ENCODE measurements at regions not wholly inside any gene's neighbourhood (a gene's known extent, or its start where the extent isn't known, plus 50 kb on each side); places are given as distances from the start of the nearest gene placed in this dataset.

DNA sequence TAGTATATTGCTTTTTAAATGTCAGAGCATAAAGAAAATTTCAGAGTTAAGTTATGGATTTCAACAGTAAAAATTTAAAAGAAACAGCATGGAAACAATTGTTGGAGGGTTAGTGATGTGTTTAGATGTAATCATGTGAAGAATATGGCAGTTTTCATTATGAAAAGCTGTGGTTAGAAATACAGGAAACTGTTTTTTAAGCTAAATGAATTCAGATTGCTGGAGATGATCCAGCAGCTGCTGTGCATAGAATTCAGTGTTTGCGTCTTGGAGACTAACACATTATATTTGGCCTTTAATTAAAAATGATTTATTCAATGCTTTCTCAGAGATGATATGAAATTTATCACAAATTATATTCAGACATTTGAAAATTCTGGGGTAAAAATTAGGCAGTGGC, 273.6 kb upstream of the LRRC7 start:
- TF ChIP-seq, protein P1, sequence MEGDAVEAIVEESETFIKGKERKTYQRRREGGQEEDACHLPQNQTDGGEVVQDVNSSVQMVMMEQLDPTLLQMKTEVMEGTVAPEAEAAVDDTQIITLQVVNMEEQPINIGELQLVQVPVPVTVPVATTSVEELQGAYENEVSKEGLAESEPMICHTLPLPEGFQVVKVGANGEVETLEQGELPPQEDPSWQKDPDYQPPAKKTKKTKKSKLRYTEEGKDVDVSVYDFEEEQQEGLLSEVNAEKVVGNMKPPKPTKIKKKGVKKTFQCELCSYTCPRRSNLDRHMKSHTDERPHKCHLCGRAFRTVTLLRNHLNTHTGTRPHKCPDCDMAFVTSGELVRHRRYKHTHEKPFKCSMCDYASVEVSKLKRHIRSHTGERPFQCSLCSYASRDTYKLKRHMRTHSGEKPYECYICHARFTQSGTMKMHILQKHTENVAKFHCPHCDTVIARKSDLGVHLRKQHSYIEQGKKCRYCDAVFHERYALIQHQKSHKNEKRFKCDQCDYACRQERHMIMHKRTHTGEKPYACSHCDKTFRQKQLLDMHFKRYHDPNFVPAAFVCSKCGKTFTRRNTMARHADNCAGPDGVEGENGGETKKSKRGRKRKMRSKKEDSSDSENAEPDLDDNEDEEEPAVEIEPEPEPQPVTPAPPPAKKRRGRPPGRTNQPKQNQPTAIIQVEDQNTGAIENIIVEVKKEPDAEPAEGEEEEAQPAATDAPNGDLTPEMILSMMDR (IDR thresholded peaks at IDR 0.05), result no peak
- Histone ChIP-seq H3K9me3 (no peaks in the 10 kb centered on the region), H3K4me1 (no peaks in the 10 kb centered on the region), H3K36me3 (no peaks in the 10 kb centered on the region), H3K27me3 (no peaks in the 10 kb centered on the region), H3K4me3 (no peak overlapping the region), H3K27ac (no peak overlapping the region)
- intact Hi-C loops (cut with DNase I), result no loop called here
- DNase-seq (ENCODE audit: low spot score in 2 of 2), result no peak

DNA sequence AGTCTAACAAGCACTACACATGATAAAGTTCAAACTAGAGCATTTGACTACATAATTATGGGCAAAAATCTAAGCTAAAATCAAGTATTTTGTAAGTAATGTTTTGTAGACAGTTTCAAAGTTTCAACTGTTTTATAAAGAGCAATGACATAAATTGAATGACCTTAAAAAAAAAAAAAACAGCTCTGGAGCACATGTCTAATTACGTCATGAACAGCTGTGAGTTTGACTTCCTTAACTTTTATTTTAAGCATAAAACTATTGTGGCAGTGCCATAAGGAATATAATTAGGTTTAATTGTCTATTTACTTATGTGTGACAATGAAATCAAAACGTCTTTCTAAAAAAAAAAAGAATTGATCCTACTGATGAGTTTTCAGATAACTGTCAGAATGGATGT, 272.5 kb upstream of the LRRC7 start:
- no peak for DNase-seq (ENCODE audit: low spot score in 2 of 2)
- no peaks in the 10 kb centered on the region for H3K4me1 ChIP-seq
- no peak overlapping the region for H3K4me3 ChIP-seq
- H3K27me3 ChIP-seq, result no peaks in the 10 kb centered on the region
- intact Hi-C loops (cut with DNase I), result no loop called here
- H3K36me3 ChIP-seq, result no peaks in the 10 kb centered on the region
- TF ChIP-seq, protein P1 (IDR thresholded peaks at IDR 0.05), result no peak
- no peak overlapping the region for H3K27ac ChIP-seq
- H3K9me3 ChIP-seq, result no peaks in the 10 kb centered on the region

DNA sequence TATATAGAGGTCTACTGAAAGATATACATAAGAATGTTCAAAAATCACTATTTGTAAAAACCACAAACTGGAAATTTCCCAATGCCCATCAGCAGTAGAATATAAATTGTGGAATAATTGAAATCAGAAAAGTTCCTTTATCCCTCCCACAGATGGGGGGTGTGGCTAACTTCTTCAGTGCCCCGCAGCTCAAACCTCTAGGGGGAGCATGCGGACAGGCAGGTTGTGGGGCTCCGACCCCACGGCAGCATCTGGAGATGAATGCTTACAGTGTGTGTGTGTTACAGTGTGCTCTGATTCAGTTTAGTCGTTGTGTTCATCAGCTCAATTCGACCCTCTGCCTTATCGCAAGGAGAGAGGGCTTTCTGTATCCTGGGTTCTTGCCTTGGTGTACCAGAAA, 262.1 kb upstream of the LRRC7 start:
- Histone ChIP-seq H3K4me3 (no peak overlapping the region), H3K27ac (no peak overlapping the region), H3K9me3 (peaks cover 0 to under 1% of the 10 kb centered on the region in 2 donors), H3K36me3 (no peaks in the 10 kb centered on the region), H3K27me3 (no peaks in the 10 kb centered on the region), H3K4me1 (no peaks in the 10 kb centered on the region)
- intact Hi-C loops (cut with DNase I), result no loop called here
- DNase-seq (ENCODE audit: low spot score in 2 of 2), result no peak
- TF ChIP-seq, protein P1 (IDR thresholded peaks at IDR 0.05), result no peak

DNA sequence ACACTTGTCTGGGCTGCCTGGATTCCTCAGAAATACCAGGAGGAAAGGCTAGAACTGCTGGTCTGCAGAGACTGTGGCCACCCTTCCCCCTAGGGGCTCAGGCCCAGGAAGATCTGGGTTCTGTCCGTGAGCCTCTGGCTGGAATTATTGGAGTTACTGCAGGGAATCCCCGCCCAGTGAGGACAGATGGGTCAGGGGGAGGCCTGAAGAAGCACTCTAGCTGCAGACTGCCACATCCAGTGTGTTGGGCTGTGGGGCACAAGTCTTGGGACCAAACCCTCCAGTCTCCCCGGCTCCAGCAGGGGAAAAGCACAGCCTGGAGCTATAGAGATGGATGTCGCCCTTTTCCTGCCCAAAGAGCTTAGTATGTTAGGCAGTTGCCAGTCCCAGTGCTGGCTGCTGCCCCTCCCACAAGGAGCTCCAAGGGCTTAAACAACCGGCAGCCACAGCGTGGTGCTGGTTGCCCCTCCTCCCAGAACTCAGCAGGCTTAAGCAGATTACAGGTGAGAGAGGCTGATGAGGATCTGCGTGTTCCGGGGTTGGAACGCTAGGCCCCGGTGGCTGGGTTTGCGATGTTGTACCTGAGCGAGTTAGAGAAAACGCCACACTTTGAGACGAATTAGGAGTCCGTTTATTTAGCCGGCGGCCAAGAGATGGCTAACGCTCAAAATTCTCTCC, 255.5 kb upstream of the LRRC7 start:
- intact Hi-C loops (cut with DNase I), result no loop called here
- no peak overlapping the region for H3K27ac ChIP-seq
- H3K36me3 ChIP-seq, result no peaks in the 10 kb centered on the region
- H3K27me3 ChIP-seq, result no peaks in the 10 kb centered on the region
- peaks cover 0 to 13% of the 10 kb centered on the region in 2 donors for H3K9me3 ChIP-seq
- H3K4me3 ChIP-seq, result no peak overlapping the region
- no peaks in the 10 kb centered on the region for H3K4me1 ChIP-seq
- TF ChIP-seq, protein P1 (IDR thresholded peaks at IDR 0.05), result no peak
- no peak for DNase-seq (ENCODE audit: low spot score in 2 of 2)

DNA sequence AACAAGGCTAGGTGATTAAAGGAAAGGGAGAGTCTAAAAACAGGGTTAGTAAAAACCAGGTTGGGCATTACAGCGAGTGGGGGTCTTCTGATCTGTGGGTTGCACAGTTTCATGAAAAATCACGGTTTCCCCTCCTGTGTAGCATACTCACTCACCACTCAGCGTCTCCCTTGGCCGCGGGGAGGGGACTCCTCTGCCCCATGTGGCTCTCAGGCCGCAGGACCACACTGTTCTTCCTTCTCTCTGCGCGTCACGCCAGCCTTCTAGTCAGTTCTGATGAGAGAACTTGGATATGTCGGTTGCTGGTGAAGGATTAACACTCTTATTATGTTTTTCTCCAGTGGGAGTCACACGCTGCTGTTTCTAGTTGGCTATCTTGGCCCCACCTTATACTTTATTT, 254.6 kb upstream of the LRRC7 start:
- Histone ChIP-seq H3K27ac (no peak overlapping the region), H3K4me3 (no peak overlapping the region), H3K9me3 (peaks cover 0 to 13% of the 10 kb centered on the region in 2 donors), H3K4me1 (no peaks in the 10 kb centered on the region), H3K36me3 (no peaks in the 10 kb centered on the region), H3K27me3 (no peaks in the 10 kb centered on the region)
- TF ChIP-seq, protein P1 (IDR thresholded peaks at IDR 0.05), result no peak
- intact Hi-C loops (cut with DNase I), result no loop called here
- no peak for DNase-seq (ENCODE audit: low spot score in 2 of 2)

DNA sequence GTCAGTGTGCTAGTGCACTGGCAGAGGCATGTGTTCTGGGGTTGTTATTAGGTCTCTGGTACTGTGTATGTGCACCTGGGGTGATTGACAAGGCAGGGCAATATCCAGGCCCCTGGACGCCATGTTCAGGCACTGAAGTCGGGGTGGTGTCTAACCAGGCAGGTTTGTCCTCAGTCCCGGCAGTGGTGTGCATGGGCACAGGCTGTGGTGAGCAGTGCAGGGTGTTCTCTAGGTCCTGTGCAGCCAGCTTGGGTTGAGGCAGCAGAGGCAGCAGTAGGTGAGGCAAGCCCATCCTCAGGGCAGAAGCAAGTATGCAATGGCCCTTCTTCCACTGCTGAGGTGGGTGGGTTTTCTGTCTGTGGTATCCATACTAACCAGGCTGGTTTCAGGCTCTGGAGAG, 252.3 kb upstream of the LRRC7 start:
- intact Hi-C loops (cut with DNase I), result no loop called here
- DNase-seq (ENCODE audit: low spot score in 2 of 2), result no peak
- Histone ChIP-seq H3K27ac (no peak overlapping the region), H3K36me3 (no peaks in the 10 kb centered on the region), H3K4me1 (no peaks in the 10 kb centered on the region), H3K4me3 (no peak overlapping the region), H3K27me3 (no peaks in the 10 kb centered on the region), H3K9me3 (peaks cover 0 to 13% of the 10 kb centered on the region in 2 donors)
- TF ChIP-seq, protein P1 (IDR thresholded peaks at IDR 0.05), result no peak

All from ascending aorta (tissue), 2 donors.